HG03196 (cell line): ENCODE measurements at regions not wholly inside any gene's neighbourhood (a gene's known extent, or its start where the extent isn't known, plus 50 kb on each side); places are given as distances from the start of the nearest gene placed in this dataset.

Experiments used
- ATAC-seq: cut with Tn5 transposase; IDR thresholded peaks from one replicate; pipeline ENCODE4 v1.9.1; 2021; ENCODE audit not compliant: unreplicated experiment

GRCh38 chr2:106706283-106706682, 179.7 kb downstream of the ST6GAL2 start:
- ATAC-seq: no peak

GRCh38 chr2:106708209-106708608, 177.8 kb downstream of the ST6GAL2 start:
- ATAC-seq: no peak

GRCh38 chr2:106709229-106709628, 176.7 kb downstream of the ST6GAL2 start:
- no peak for ATAC-seq

- ATAC-seq: no peak
These were observed 166.7 kb downstream of the ST6GAL2 start for GRCh38 chr2:106719222-106719621.

GRCh38 chr2:106720026-106720425, 165.9 kb downstream of the ST6GAL2 start:
- ATAC-seq: no peak

- no peak for ATAC-seq
These were observed 161.6 kb downstream of the ST6GAL2 start for GRCh38 chr2:106724301-106724794.

GRCh38 chr2:106734165-106734564, 151.8 kb downstream of the ST6GAL2 start:
- ATAC-seq: no peak

GRCh38 chr2:106735807-106736206, 150.2 kb downstream of the ST6GAL2 start:
- no peak for ATAC-seq

GRCh38 chr2:106736221-106736620, 149.7 kb downstream of the ST6GAL2 start:
- ATAC-seq: no peak

- ATAC-seq: no peak
These were observed 140.5 kb downstream of the ST6GAL2 start for GRCh38 chr2:106745468-106745867.

GRCh38 chr2:106749823-106750222, 136.1 kb downstream of the ST6GAL2 start:
- no peak for ATAC-seq
